OCI-LY7 (cell line): ENCODE measurements at regions not wholly inside any gene's neighbourhood (a gene's known extent, or its start where the extent isn't known, plus 50 kb on each side); places are given as distances from the start of the nearest gene placed in this dataset.

Source experiments
- BruUV-seq: library from RNA; stranded (reverse); fragments of 400-500 nt; replicated peaks from 2 replicates; lab custom pipeline; 2021; lab: Mats Ljungman, UMichigan
- CTCF ChIA-PET: fragments of 300-600 bp; sonication (Branson Sonifier 250); formaldehyde crosslinking; loops from one replicate; lab custom pipeline; 2022; ENCODE audit warnings: antibody characterized with exemption; ENCODE audit not compliant: unreplicated experiment; lab: Charles Lee
- POLR2A ChIA-PET: fragments of 300-600 bp; sonication (Branson Sonifier 250); formaldehyde crosslinking; loops from one replicate; lab custom pipeline; 2022; ENCODE audit warnings: antibody characterized with exemption; lab: Charles Lee
- DNase-seq: peaks from one replicate; pipeline ENCODE4 v3.0.0-alpha.2; 2015; ENCODE audit warnings: low spot score
- H2AFZ ChIP-seq: fragments of 200-600 bp; sonication (generic), shearing (Covaris generic); 2 replicates; pipeline ENCODE4 v1.6.1; 2014; ENCODE audit warnings: mild to moderate bottlenecking, antibody characterized with exemption, low read length, moderate library complexity
- H3K27ac ChIP-seq: fragments of 200-600 bp; sonication (generic); 2 replicates; pipeline ENCODE4 v1.5.1; 2014; ENCODE audit warnings: mixed run types, low read depth, mild to moderate bottlenecking, moderate library complexity, low read length, inconsistent platforms; ENCODE audit not compliant: poor library complexity, severe bottlenecking
- H3K36me3 ChIP-seq: fragments of 200-600 bp; sonication (generic); 2 replicates; pipeline ENCODE4 v1.6.1; 2014; ENCODE audit warnings: mild to moderate bottlenecking, antibody characterized with exemption, low read length, moderate library complexity, mixed read lengths; ENCODE audit not compliant: insufficient read depth
- H3K4me1 ChIP-seq: fragments of 200-600 bp; sonication (generic); 2 replicates; pipeline ENCODE4 v1.5.1; 2014; ENCODE audit warnings: mild to moderate bottlenecking, low read length; ENCODE audit not compliant: insufficient read depth, poor library complexity, severe bottlenecking
- H3K4me2 ChIP-seq: fragments of 200-600 bp; sonication (generic); 2 replicates; pipeline ENCODE4 v1.6.1; 2014; ENCODE audit warnings: mild to moderate bottlenecking, low read length
- H3K4me3 ChIP-seq: fragments of 200-600 bp; sonication (generic); 2 replicates; pipeline ENCODE4 v1.5.1; 2014; ENCODE audit warnings: mild to moderate bottlenecking, low read depth, low read length; ENCODE audit not compliant: poor library complexity, severe bottlenecking
- H3K79me2 ChIP-seq: fragments of 200-600 bp; sonication (generic); 2 replicates; pipeline ENCODE4 v1.6.1; 2016; ENCODE audit warnings: low read depth, mild to moderate bottlenecking, low read length, moderate library complexity, mixed read lengths; ENCODE audit not compliant: insufficient read depth
- H3K9me2 ChIP-seq: fragments of 200-600 bp; sonication (generic); 2 replicates; pipeline ENCODE4 v1.6.1; 2016; ENCODE audit warnings: mild to moderate bottlenecking, low read length, mixed read lengths; ENCODE audit not compliant: insufficient read depth
- H3K9me3 ChIP-seq: fragments of 200-600 bp; sonication (generic); 2 replicates; pipeline ENCODE4 v1.6.1; 2014; ENCODE audit warnings: mild to moderate bottlenecking, mixed run types, low read length, mixed read lengths
- H4K20me1 ChIP-seq: fragments of 200-600 bp; sonication (generic); 2 replicates; pipeline ENCODE4 v1.6.1; 2014; ENCODE audit warnings: mild to moderate bottlenecking, antibody characterized with exemption, low read length, moderate library complexity, mixed read lengths; ENCODE audit not compliant: insufficient read depth
- EZH2phosphoT487 ChIP-seq: fragments of 200-600 bp; sonication (generic); IDR thresholded peaks from 2 replicates; pipeline ENCODE4 v1.6.1; 2018; ENCODE audit warnings: low read depth, borderline replicate concordance, mild to moderate bottlenecking, mixed run types, antibody characterized with exemption, low read length, moderate library complexity, mixed read lengths
- intact Hi-C: fragments of 100-400 bp; cut with micrococcal nuclease; formaldehyde crosslinking; loops from one replicate; pipeline ENCODE4 v1.10.0; 2022; ENCODE audit not compliant: unreplicated experiment
- TF ChIP-seq, protein P1 (sequence below): fragments of 200-600 bp; sonication (generic); conservative IDR thresholded peaks from 2 replicates; pipeline ENCODE4 v1.5.1; 2014; ENCODE audit warnings: mild to moderate bottlenecking, antibody characterized with exemption, low read length, moderate library complexity, mixed read lengths

DNA sequence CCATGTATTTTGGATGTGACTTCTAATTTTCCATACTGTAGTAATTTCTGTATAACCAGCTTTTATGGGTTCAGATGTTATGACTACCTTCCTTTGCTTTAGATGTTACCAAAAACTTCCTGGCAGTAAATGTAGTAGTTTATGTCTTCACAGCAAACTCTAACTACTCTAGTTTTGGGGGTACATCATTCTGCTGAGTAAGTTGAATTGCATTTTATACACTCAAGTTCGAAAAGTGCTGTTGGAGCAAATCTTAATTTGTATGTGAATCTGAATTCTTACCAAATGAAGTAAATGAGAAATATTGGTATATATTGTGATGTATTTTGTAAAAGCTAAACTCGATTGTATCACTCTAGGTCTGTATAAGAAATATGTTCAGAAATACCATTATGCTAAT lies 728.3 kb upstream of the CDH8 start:
- CTCF ChIA-PET: no interaction called here
- Histone ChIP-seq H3K9me2 (no peaks in the 10 kb centered on the region), H3K9me3 (no peaks in the 10 kb centered on the region), H3K27ac (no peak overlapping the region), H4K20me1 (no peaks in the 10 kb centered on the region), H2AFZ (no peak overlapping the region), H3K4me3 (no peak overlapping the region), H3K79me2 (no peaks in the 10 kb centered on the region), H3K36me3 (no peaks in the 10 kb centered on the region), H3K4me2 (no peak overlapping the region), H3K4me1 (no peaks in the 10 kb centered on the region)
- DNase-seq: no peak
- POLR2A ChIA-PET: no interaction called here
- BruUV-seq: no TSS peak
- TF ChIP-seq, protein P1, sequence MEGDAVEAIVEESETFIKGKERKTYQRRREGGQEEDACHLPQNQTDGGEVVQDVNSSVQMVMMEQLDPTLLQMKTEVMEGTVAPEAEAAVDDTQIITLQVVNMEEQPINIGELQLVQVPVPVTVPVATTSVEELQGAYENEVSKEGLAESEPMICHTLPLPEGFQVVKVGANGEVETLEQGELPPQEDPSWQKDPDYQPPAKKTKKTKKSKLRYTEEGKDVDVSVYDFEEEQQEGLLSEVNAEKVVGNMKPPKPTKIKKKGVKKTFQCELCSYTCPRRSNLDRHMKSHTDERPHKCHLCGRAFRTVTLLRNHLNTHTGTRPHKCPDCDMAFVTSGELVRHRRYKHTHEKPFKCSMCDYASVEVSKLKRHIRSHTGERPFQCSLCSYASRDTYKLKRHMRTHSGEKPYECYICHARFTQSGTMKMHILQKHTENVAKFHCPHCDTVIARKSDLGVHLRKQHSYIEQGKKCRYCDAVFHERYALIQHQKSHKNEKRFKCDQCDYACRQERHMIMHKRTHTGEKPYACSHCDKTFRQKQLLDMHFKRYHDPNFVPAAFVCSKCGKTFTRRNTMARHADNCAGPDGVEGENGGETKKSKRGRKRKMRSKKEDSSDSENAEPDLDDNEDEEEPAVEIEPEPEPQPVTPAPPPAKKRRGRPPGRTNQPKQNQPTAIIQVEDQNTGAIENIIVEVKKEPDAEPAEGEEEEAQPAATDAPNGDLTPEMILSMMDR: no peak
- TF ChIP-seq EZH2phosphoT487: no peak
- intact Hi-C loops: no loop called here

GRCh38 chr16:62760398-62760797 lies 724.2 kb upstream of the CDH8 start:
- Histone ChIP-seq H2AFZ (no peak overlapping the region), H3K4me3 (no peak overlapping the region), H3K9me2 (no peaks in the 10 kb centered on the region), H3K36me3 (no peaks in the 10 kb centered on the region), H3K79me2 (no peaks in the 10 kb centered on the region), H3K4me2 (no peak overlapping the region), H3K27ac (no peak overlapping the region), H4K20me1 (no peaks in the 10 kb centered on the region), H3K9me3 (no peaks in the 10 kb centered on the region), H3K4me1 (no peaks in the 10 kb centered on the region)
- TF ChIP-seq, protein P1: no peak
- TF ChIP-seq EZH2phosphoT487: no peak
- CTCF ChIA-PET: no interaction called here
- DNase-seq: no peak
- intact Hi-C loops: no loop called here
- POLR2A ChIA-PET: no interaction called here
- BruUV-seq: no TSS peak

GRCh38 chr16:62755938-62756337 lies 719.7 kb upstream of the CDH8 start:
- Histone ChIP-seq H3K4me2 (no peak overlapping the region), H3K27ac (no peak overlapping the region), H3K9me3 (no peaks in the 10 kb centered on the region), H3K79me2 (no peaks in the 10 kb centered on the region), H4K20me1 (no peaks in the 10 kb centered on the region), H3K4me3 (no peak overlapping the region), H2AFZ (no peak overlapping the region), H3K4me1 (no peaks in the 10 kb centered on the region), H3K9me2 (no peaks in the 10 kb centered on the region), H3K36me3 (no peaks in the 10 kb centered on the region)
- TF ChIP-seq, protein P1: no peak
- no peak for TF ChIP-seq EZH2phosphoT487
- no TSS peak for BruUV-seq
- CTCF ChIA-PET: no interaction called here
- intact Hi-C loops: no loop called here
- POLR2A ChIA-PET: no interaction called here
- peak; percentile 1 for DNase-seq
